DMS153 (cell line): ENCODE measurements at regions not wholly inside any gene's neighbourhood (a gene's known extent, or its start where the extent isn't known, plus 50 kb on each side); places are given as distances from the start of the nearest gene placed in this dataset.
"Not testable (repeated sequence)": the region's sequence is repeated elsewhere in the genome, so short reads cannot be mapped to it uniquely, and the experiment has no call there.

Experiments used
- DNase-seq: peaks from one replicate; lab custom pipeline; 2025; lab: John Stamatoyannopoulos, UW

GRCh38 chr1:157409927-157410326 is 142.4 kb downstream of the FCRL5 start:
- DNase-seq = no peak

DNA sequence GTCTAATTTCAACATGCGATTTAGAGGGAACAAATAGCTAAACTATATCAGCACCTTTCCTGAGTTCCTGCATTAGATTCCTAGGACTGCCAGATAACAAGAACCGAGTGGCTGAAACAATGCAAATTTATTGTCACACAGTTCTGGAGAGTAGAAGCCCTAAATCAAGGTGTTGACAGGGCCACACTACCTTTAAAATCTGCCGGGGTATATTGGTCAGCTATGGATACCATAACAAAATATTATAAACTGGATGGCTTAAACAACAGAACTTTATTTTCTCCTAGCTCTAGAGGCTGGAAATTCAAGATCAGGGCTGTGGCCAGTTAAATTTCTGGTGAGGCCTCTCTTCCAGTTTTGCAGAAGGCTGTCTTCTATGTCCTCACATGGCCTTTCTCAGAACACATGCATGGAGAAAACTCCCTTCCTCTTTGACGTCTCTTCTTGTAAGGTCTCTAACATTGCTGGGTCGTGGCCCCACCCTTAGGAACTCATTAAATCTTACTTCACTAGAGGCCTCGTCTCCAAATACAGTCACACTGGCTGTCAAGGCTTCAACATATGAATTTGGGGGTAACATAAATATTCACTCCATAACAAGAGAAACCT is 144.3 kb downstream of the FCRL5 start:
- no peak for DNase-seq

- no peak for DNase-seq
Observed at GRCh38 chr1:157407367-157407766, 144.9 kb downstream of the FCRL5 start.

DNA sequence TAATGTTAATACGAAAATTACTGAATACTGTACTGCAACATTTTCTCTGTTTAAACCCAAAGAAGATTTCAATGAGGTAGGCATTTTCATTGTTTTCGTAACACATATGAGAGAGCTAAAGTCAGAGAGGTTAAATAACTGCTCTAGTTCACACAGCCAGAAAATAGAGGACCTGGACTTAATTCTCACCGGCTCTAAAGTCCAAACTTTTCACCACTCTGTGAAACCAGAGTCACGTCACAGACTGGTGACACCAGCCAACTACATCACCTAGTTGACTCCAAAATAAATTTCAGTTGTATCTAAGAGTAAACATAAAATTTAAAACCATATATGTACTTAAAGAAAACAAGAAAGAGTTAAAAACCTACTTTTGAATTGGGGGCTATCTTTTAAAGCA is 146.7 kb downstream of the FCRL5 start:
- no peak for DNase-seq

- no peak for DNase-seq
Observed at GRCh38 chr1:157404614-157405013, 147.7 kb downstream of the FCRL5 start.

- no peak for DNase-seq
Observed at GRCh38 chr1:157404063-157404501, 148.2 kb downstream of the FCRL5 start.

GRCh38 chr1:157403608-157404007 is 148.7 kb downstream of the FCRL5 start:
- no peak for DNase-seq

- DNase-seq = peak; percentile 15
Observed at GRCh38 chr1:157403203-157403602, 149.1 kb downstream of the FCRL5 start.

DNA sequence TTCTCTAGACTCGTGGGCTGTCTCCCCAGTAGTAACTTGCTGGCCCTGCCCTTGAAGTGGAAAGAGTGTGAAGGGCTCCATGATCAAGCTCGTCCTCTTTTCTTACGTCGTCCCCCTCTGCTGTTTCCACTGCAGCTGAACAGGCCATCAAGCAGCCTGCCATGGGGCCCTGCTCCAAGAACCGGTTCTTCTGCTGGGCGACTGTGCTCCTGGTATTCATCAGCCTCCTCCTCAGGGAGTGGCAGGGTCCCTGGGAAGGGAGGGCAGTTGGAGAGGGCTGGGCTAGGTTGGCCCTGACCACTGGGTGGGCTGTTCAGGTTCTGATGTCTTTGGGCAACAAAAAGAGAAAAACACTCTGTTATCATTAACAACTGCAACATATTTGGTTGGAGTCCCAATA is 151.5 kb downstream of the FCRL5 start:
- no peak for DNase-seq

DNA sequence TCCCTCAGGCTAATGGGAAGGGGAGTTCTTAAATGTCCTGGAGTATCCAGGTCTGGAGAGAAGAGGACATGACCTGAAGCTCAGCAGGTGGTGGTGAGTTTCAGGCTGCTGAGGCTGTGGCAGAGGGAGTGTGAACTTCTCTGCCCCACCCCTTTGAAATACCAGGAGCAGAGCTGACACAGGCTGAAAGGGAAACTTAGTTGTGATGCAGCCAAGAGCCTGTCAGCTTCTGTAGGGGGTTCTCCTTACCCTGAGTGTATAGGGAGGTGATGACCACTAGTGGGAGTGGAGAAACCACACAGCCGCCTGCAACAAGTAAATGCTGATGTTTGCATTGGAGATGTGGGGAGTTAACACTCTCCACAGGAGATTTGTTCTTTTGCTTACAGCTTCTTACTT is 152.3 kb downstream of the FCRL5 start:
- DNase-seq = no peak

DNA sequence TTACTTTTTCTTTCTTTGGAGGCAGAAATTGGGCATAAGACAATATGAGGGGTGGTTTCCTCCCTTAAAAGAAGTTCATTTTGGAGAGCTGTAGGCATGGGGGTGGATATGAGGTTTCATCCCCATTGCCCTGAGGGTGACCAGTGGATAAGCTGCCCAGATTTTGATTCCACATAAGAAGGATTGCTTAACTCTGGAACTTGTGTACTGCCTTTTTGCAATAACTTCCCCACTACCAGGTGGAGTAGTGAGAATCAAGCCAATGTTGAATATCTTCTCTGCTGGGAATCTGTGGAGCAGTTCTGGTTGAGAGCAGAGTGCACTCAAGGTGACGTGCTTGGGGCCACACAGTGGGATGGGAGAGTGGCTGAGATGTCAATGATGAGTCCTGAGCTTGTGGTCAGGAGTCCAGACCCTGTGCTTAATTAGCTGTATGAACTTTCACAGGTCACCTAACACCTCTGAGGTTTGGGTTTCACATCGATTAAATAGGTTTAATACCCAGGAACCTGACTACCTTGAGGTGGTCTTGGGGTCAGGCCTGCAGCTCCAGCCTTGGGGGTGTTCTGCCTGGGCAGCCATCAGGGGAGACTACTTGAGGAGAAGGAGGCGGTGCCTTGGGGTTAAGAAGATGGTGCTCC is 152.9 kb downstream of the FCRL5 start:
- no peak for DNase-seq

- no peak for DNase-seq
Observed at GRCh38 chr1:157390651-157391050, 161.7 kb downstream of the FCRL5 start.

DNA sequence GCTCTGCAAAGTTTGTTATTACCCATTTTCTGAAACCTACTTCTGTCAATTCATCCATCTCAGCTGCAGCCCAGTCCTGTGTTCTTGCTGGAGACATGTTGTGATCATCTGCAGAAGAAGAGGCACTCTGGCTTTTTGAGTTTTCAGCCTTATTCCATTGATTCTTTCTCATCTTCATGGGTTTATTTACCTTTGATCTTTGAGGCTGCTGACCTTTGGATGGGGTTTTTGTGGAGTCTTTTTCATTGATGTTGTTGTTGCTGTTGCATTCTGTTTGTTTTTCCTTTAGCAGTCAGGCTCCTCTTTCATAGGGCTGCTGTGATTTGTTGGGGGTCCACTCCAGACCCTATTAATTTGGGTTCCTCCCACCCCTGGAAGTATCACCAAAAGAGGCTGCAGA is 164.3 kb downstream of the FCRL5 start:
- DNase-seq = no peak

GRCh38 chr1:157384258-157384657 is 168.1 kb downstream of the FCRL5 start:
- no peak for DNase-seq

DNA sequence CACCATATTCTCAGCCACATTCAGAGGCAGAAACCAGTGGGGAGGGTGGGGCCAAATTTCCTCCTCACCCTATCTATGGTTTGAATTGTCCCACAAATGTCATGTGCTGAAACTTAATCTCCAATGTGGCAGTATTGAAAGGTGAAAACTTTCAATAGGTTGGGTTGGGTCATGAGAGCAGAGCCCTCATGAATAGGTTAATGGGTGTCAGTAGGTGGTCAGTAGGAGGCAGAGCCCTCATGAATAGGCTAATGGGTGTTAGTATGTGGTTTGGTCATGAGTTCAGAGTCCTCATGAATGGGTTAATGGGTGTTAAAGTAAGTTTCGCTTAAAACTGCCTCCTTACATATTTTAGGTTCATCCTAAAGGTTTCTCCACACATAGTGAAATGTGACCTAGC is 170.0 kb downstream of the FCRL5 start:
- DNase-seq = no peak

DNA sequence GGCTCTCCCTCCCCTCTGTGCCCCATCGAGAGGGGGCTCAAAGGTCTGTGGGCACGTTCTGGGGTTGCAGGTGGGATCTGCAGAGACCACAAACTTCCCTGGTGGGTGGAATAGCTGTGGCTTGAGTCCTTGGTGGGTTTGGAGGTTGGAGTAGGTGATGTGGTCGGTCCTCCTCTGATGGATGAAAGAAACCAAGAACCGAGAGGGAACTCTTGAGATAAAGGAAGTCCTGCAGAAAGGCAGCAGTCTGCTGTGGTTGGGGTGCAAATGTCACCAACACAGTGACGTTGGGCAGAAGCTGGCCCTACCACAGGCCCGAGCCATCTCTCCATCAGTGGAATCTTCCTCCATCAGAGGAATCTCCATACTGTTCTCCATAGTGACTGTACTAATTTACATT is 171.8 kb downstream of the FCRL5 start:
- no peak for DNase-seq

DNA sequence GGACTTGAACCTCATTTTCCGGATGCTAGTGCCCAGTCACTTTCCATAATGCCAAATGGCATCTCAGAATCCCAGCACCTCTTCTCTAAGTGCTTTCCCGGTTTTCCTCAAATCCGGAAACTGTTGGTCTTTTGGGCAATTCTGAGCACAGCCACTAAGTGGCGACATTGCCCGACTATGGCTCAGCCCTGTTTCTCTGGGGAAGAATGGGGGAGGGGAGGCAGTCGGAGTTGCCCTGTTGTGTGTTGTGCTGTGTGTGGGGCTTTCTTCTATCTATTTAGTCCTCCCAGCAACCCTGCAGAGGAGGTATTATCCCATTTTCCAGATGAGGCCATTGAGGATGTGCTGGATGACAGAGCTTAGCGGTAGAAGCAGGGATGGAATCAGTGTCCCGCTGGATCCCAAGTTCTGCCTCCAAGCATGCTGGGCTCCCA is 175.0 kb downstream of the FCRL5 start:
- DNase-seq = not testable (repeated sequence)

- no peak for DNase-seq
Observed at GRCh38 chr1:157376681-157377080, 175.6 kb downstream of the FCRL5 start.

GRCh38 chr1:157372311-157372710 is 180.0 kb downstream of the FCRL5 start:
- DNase-seq = not testable (repeated sequence)

DNA sequence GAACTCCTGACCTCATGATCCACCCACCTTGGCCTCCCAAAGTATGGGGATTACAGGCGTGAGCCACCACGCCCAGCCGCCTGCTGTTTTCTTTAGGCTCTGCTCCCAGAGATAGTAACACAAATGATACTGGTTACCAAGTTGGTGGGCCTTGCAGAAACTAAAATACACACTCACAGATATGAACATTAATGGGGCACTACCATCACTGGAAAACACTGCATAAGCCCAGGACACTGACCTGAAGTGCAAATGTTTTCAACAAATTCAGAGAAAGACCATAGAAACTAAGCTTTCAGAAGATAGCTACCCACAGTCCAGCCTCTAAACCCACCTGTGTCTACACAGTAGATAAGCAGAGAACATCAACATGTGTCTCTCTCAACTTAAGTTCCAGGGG is 180.5 kb downstream of the FCRL5 start:
- no peak for DNase-seq

GRCh38 chr1:157371221-157371620 is 181.1 kb downstream of the FCRL5 start:
- no peak for DNase-seq

- no peak for DNase-seq
Observed at GRCh38 chr1:157370698-157371097, 181.6 kb downstream of the FCRL5 start.

- DNase-seq = peak; percentile 56
Observed at GRCh38 chr1:157369808-157370521, 182.3 kb downstream of the FCRL5 start.
